GM18507 (cell line): ENCODE measurements at regions not wholly inside any gene's neighbourhood (a gene's known extent, or its start where the extent isn't known, plus 50 kb on each side); places are given as distances from the start of the nearest gene placed in this dataset.

Source experiments
- DNase-seq: peaks from one replicate; pipeline ENCODE4 v3.0.0; 2011; ENCODE audit warnings: low read depth; ENCODE audit not compliant: insufficient read length; ENCODE audit errors: extremely low spot score
- FAIRE-seq: peaks from 2 replicates; lab custom pipeline; 2011; peaks lifted over from hg19 to GRCh38; lab: Jason Lieb, UNC

GRCh38 chr11:37040921-37041320, 442.9 kb upstream of the RAG2 start:
- DNase-seq: no peak
- no peak for FAIRE-seq

GRCh38 chr11:37038911-37039310, 440.9 kb upstream of the RAG2 start:
- no peak for FAIRE-seq
- no peak for DNase-seq

GRCh38 chr11:37026741-37027140, 428.7 kb upstream of the RAG2 start:
- no peak for FAIRE-seq

GRCh38 chr11:37026326-37026725, 428.3 kb upstream of the RAG2 start:
- no peak for FAIRE-seq
- no peak for DNase-seq

More at GRCh38 chr11:37026741-37027140, 428.7 kb upstream of the RAG2 start:
- no peak for DNase-seq

- no peak for FAIRE-seq
These were observed 408.5 kb upstream of the RAG2 start for GRCh38 chr11:37006563-37006962.

GRCh38 chr11:37002831-37003230, 404.8 kb upstream of the RAG2 start:
- FAIRE-seq: no peak
- DNase-seq: no peak

More at GRCh38 chr11:37006563-37006962, 408.5 kb upstream of the RAG2 start:
- DNase-seq: no peak

- DNase-seq (no peak), FAIRE-seq (no peak)
These were observed 399.6 kb upstream of the RAG2 start for GRCh38 chr11:36997656-36998055.

GRCh38 chr11:36996795-36997194, 398.8 kb upstream of the RAG2 start:
- no peak for DNase-seq
- no peak for FAIRE-seq

GRCh38 chr11:36994208-36994607, 396.2 kb upstream of the RAG2 start:
- DNase-seq (no peak), FAIRE-seq (no peak)

- FAIRE-seq (no peak), DNase-seq (no peak)
These were observed 390.5 kb upstream of the RAG2 start for GRCh38 chr11:36988556-36988955.

- no peak for FAIRE-seq
- no peak for DNase-seq
These were observed 387.5 kb upstream of the RAG2 start for GRCh38 chr11:36985562-36985961.

- no peak for DNase-seq
- no peak for FAIRE-seq
These were observed 378.7 kb upstream of the RAG2 start for GRCh38 chr11:36976741-36977140.

GRCh38 chr11:36974771-36975170, 376.7 kb upstream of the RAG2 start:
- DNase-seq (no peak), FAIRE-seq (no peak)

GRCh38 chr11:36953976-36954375, 355.9 kb upstream of the RAG2 start:
- no peak for DNase-seq
- no peak for FAIRE-seq

GRCh38 chr11:36948460-36949127, 350.6 kb upstream of the RAG2 start:
- DNase-seq (no peak), FAIRE-seq (no peak)

GRCh38 chr11:36945384-36945783, 347.3 kb upstream of the RAG2 start:
- no peak for DNase-seq
- FAIRE-seq: no peak

GRCh38 chr11:36933481-36933880, 335.4 kb upstream of the RAG2 start:
- FAIRE-seq: no peak
- no peak for DNase-seq

- FAIRE-seq (no peak), DNase-seq (no peak)
These were observed 333.1 kb upstream of the RAG2 start for GRCh38 chr11:36931139-36931538.

- DNase-seq (no peak), FAIRE-seq (no peak)
These were observed 332.2 kb upstream of the RAG2 start for GRCh38 chr11:36930256-36930655.

GRCh38 chr11:36929401-36929800, 331.4 kb upstream of the RAG2 start:
- FAIRE-seq: no peak

GRCh38 chr11:36928621-36929020, 330.6 kb upstream of the RAG2 start:
- DNase-seq (no peak), FAIRE-seq (no peak)

More at GRCh38 chr11:36929401-36929800, 331.4 kb upstream of the RAG2 start:
- no peak for DNase-seq

- FAIRE-seq (no peak), DNase-seq (no peak)
These were observed 301.8 kb upstream of the RAG2 start for GRCh38 chr11:36899800-36900199.
